ENCODE measurements at regions not wholly inside any gene's neighbourhood (a gene's known extent, or its start where the extent isn't known, plus 50 kb on each side); places are given as distances from the start of the nearest gene placed in this dataset.

DNA sequence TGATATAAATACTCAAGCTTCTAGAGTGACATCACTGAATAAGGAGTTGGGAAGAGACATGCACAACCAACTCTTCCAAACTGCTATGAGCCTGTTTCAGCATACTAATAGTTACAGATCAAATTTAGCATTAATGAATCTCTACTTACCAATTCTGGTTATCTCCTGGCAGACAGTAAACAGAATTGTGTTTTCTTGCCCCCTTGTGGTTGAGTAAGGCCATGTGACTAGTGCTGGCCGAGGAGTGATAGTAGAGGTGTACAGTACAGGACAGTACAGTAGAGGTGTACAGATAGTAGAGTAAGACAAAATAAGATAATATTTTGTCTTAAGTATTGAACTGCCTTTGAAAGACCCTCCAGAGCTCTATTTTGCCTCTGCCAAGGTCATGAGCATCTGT, 681.4 kb downstream of the GABRG1 start:
- H3K9ac ChIP-seq (ENCODE audit: insufficient read depth, low read depth, low read length), result no peak overlapping the region
- TF ChIP-seq HMG20B (CRISPR knock-in tag; conservative IDR thresholded peaks at IDR 0.05), result no peak
- TF ChIP-seq, protein P1, sequence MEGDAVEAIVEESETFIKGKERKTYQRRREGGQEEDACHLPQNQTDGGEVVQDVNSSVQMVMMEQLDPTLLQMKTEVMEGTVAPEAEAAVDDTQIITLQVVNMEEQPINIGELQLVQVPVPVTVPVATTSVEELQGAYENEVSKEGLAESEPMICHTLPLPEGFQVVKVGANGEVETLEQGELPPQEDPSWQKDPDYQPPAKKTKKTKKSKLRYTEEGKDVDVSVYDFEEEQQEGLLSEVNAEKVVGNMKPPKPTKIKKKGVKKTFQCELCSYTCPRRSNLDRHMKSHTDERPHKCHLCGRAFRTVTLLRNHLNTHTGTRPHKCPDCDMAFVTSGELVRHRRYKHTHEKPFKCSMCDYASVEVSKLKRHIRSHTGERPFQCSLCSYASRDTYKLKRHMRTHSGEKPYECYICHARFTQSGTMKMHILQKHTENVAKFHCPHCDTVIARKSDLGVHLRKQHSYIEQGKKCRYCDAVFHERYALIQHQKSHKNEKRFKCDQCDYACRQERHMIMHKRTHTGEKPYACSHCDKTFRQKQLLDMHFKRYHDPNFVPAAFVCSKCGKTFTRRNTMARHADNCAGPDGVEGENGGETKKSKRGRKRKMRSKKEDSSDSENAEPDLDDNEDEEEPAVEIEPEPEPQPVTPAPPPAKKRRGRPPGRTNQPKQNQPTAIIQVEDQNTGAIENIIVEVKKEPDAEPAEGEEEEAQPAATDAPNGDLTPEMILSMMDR (CRISPR knock-in tag; IDR thresholded peaks at IDR 0.05), result peak; percentile 14; the same call in 1 of the 2 replicates
- in situ Hi-C loops (cut with HindIII; ENCODE audit: extremely low pct_ligation_motif_present, low pct_unique_long_range_greater_than_20kb), result no loop called here
- intact Hi-C loops (cut with micrococcal nuclease; ENCODE audit: unreplicated experiment), result loop anchor here (1.0 kb wide), 1 partner anchor 515 kb away; no protein-coding TSS in a partner anchor
- ChIA-PET POLR2A (no interaction called here), CTCF (ENCODE audit: low intra/inter-chr PET ratio, low total read pairs) (no interaction called here)
- H3K27me3 ChIP-seq (ENCODE audit: control insufficient read depth in 1 of 2, insufficient read depth in 2 of 2, low read length in 2 of 2), result no peaks in the 10 kb centered on the region
- H3K4me1 ChIP-seq (ENCODE audit: insufficient read depth, low read length), result no peaks in the 10 kb centered on the region
- ATAC-seq (peak; percentile 63), DNase-seq (ENCODE audit: low spot score) (no peak), FAIRE-seq (no peak)
- no peak overlapping the region for H3K27ac ChIP-seq (ENCODE audit: extremely low read length, insufficient read depth, low read length)
- H3K36me3 ChIP-seq (replicated peaks in 1 of 2; ENCODE audit: control insufficient read depth in 1 of 2, insufficient read depth in 2 of 2, low read length in 2 of 2), result no peaks in the 10 kb centered on the region
- H3K9me3 ChIP-seq (ENCODE audit: low read length), result no peaks in the 10 kb centered on the region
- BruUV-seq (replicated peaks), result no TSS peak
- WGBS (ENCODE audit: low lambda C conversion rate), result 9% methylated on average over 1 of the region's 1 CpG
- no peak overlapping the region for H3K4me3 ChIP-seq (replicated peaks in 1 of 3; ENCODE audit: insufficient read depth in 1 of 3, low read depth in 2 of 3, low read length in 3 of 3)
- H4K20me1 ChIP-seq (ENCODE audit: insufficient read depth, low read length), result no peaks in the 10 kb centered on the region
- H3K4me2 ChIP-seq (ENCODE audit: low read depth, low read length), result no peak overlapping the region
- H2AFZ ChIP-seq (ENCODE audit: low read length), result no peak overlapping the region
- H3K79me2 ChIP-seq (ENCODE audit: insufficient read depth, low read length), result no peaks in the 10 kb centered on the region

DNA sequence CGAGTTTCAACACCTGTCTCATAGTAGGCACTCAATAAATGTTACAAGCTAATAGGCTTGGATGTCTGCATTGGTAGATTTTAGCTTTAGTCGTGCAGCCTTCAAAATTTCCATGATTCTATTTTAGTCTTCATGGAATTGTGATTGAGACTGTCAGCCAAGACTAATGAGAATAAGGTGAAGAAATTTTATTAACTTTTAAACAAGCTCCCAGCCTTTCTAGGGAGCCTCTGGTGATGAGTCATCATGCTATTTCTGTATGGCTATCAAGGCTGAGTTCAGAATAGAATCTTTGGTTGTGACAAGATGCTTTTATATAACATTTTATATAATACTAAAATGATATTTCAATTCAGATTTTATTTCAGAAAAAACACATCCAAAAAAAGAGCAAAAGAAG, 685.8 kb downstream of the GABRG1 start:
- ChIA-PET CTCF (ENCODE audit: low intra/inter-chr PET ratio, low total read pairs) (no interaction called here), POLR2A (no interaction called here)
- FAIRE-seq (no peak), ATAC-seq (no peak), DNase-seq (ENCODE audit: low spot score) (no peak)
- Histone ChIP-seq H3K27ac (ENCODE audit: extremely low read length, insufficient read depth, low read length) (no peak overlapping the region), H3K36me3 (replicated peaks in 1 of 2; ENCODE audit: control insufficient read depth in 1 of 2, insufficient read depth in 2 of 2, low read length in 2 of 2) (no peaks in the 10 kb centered on the region), H3K4me2 (ENCODE audit: low read depth, low read length) (no peak overlapping the region), H3K4me3 (replicated peaks in 1 of 3; ENCODE audit: insufficient read depth in 1 of 3, low read depth in 2 of 3, low read length in 3 of 3) (no peak overlapping the region), H3K27me3 (ENCODE audit: control insufficient read depth in 1 of 2, insufficient read depth in 2 of 2, low read length in 2 of 2) (no peaks in the 10 kb centered on the region), H3K9me3 (ENCODE audit: low read length) (no peaks in the 10 kb centered on the region), H3K79me2 (ENCODE audit: insufficient read depth, low read length) (no peaks in the 10 kb centered on the region), H3K9ac (ENCODE audit: insufficient read depth, low read depth, low read length) (no peak overlapping the region), H3K4me1 (ENCODE audit: insufficient read depth, low read length) (no peaks in the 10 kb centered on the region), H2AFZ (ENCODE audit: low read length) (no peak overlapping the region), H4K20me1 (ENCODE audit: insufficient read depth, low read length) (no peaks in the 10 kb centered on the region)
- intact Hi-C loops (cut with micrococcal nuclease; ENCODE audit: unreplicated experiment) (no loop called here), in situ Hi-C loops (cut with HindIII; ENCODE audit: extremely low pct_ligation_motif_present, low pct_unique_long_range_greater_than_20kb) (no loop called here)
- WGBS (ENCODE audit: low lambda C conversion rate), result 0% methylated on average over 2 of the region's 2 CpGs
- BruUV-seq (replicated peaks), result no TSS peak
- TF ChIP-seq, protein P2, sequence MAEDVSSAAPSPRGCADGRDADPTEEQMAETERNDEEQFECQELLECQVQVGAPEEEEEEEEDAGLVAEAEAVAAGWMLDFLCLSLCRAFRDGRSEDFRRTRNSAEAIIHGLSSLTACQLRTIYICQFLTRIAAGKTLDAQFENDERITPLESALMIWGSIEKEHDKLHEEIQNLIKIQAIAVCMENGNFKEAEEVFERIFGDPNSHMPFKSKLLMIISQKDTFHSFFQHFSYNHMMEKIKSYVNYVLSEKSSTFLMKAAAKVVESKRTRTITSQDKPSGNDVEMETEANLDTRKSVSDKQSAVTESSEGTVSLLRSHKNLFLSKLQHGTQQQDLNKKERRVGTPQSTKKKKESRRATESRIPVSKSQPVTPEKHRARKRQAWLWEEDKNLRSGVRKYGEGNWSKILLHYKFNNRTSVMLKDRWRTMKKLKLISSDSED (CRISPR knock-in tag; IDR thresholded peaks at IDR 0.05), result no peak
- TF ChIP-seq, protein P3, sequence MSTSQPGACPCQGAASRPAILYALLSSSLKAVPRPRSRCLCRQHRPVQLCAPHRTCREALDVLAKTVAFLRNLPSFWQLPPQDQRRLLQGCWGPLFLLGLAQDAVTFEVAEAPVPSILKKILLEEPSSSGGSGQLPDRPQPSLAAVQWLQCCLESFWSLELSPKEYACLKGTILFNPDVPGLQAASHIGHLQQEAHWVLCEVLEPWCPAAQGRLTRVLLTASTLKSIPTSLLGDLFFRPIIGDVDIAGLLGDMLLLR (CRISPR knock-in tag; IDR thresholded peaks at IDR 0.05), result no peak
- TF ChIP-seq, protein P4, sequence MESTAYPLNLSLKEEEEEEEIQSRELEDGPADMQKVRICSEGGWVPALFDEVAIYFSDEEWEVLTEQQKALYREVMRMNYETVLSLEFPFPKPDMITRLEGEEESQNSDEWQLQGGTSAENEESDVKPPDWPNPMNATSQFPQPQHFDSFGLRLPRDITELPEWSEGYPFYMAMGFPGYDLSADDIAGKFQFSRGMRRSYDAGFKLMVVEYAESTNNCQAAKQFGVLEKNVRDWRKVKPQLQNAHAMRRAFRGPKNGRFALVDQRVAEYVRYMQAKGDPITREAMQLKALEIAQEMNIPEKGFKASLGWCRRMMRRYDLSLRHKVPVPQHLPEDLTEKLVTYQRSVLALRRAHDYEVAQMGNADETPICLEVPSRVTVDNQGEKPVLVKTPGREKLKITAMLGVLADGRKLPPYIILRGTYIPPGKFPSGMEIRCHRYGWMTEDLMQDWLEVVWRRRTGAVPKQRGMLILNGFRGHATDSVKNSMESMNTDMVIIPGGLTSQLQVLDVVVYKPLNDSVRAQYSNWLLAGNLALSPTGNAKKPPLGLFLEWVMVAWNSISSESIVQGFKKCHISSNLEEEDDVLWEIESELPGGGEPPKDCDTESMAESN (CRISPR knock-in tag; conservative IDR thresholded peaks at IDR 0.05), result no peak
- TF ChIP-seq HNF4A (CRISPR knock-in tag; IDR thresholded peaks at IDR 0.05), result no peak
- TF ChIP-seq, protein P5, sequence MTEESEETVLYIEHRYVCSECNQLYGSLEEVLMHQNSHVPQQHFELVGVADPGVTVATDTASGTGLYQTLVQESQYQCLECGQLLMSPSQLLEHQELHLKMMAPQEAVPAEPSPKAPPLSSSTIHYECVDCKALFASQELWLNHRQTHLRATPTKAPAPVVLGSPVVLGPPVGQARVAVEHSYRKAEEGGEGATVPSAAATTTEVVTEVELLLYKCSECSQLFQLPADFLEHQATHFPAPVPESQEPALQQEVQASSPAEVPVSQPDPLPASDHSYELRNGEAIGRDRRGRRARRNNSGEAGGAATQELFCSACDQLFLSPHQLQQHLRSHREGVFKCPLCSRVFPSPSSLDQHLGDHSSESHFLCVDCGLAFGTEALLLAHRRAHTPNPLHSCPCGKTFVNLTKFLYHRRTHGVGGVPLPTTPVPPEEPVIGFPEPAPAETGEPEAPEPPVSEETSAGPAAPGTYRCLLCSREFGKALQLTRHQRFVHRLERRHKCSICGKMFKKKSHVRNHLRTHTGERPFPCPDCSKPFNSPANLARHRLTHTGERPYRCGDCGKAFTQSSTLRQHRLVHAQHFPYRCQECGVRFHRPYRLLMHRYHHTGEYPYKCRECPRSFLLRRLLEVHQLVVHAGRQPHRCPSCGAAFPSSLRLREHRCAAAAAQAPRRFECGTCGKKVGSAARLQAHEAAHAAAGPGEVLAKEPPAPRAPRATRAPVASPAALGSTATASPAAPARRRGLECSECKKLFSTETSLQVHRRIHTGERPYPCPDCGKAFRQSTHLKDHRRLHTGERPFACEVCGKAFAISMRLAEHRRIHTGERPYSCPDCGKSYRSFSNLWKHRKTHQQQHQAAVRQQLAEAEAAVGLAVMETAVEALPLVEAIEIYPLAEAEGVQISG (CRISPR knock-in tag; IDR thresholded peaks at IDR 0.05), result no peak
- TF ChIP-seq SCMH1 (CRISPR knock-in tag; IDR thresholded peaks at IDR 0.05; ENCODE audit: borderline replicate concordance), result no peak
- no peak for TF ChIP-seq PHF21A (CRISPR knock-in tag; IDR thresholded peaks at IDR 0.05)
- TF ChIP-seq ZMAT3 (CRISPR knock-in tag; conservative IDR thresholded peaks at IDR 0.05), result no peak
- no peak for TF ChIP-seq PPARG (CRISPR knock-in tag; conservative IDR thresholded peaks at IDR 0.05)

Data from HepG2 (cell line).